ENCODE measurements at regions not wholly inside any gene's neighbourhood (a gene's known extent, or its start where the extent isn't known, plus 50 kb on each side); places are given as distances from the start of the nearest gene placed in this dataset.
"Not testable (repeated sequence)": the region's sequence is repeated elsewhere in the genome, so short reads cannot be mapped to it uniquely, and the experiment has no call there.

DNA sequence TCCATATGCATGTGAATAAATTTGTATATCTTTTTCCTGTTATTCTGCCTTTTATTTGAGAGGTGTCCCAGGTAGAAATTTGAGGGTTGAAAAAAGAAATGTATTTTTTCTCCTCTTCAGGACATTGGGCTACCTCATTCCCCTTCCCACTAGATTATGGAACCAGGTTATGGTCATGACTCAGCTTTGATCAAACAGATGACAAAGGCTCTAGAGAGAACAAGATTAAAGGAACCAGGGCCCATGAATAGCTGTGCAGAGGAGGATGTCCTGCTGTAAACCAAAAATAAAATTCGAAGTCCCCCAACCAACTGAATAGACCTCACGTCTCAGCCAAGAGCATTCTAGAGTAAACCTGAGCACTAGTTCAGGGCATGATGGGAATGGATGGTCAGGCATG, 313.2 kb downstream of the RAPGEF2 start:
- intact Hi-C loops (cut with DNase I) = no loop called here
- 81 to 94% methylated on average over 2 of the region's 2 CpGs for WGBS, 2 donors

DNA sequence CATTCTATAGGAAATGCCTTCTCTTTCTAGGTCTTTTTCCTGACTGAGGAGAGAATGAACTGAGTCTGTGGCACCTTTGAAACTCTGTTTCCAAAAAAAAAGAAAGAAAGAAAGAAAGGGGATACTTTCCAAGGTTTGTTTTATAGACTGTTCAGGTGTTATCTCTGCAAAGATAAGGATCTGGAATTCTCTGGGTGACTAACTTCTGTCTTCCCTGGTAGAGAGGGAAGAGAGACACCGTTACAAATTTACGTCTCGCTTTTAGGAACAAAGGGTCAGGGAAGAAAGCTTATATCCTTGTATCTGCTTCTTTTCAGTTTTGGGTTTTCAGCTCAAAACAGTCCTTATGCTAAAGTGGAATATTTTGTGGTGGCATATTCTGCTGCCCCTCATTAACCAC, 314.1 kb downstream of the RAPGEF2 start:
- 86 to 93% methylated on average over 3 of the region's 3 CpGs for WGBS, 2 donors
- TF ChIP-seq, protein P1, sequence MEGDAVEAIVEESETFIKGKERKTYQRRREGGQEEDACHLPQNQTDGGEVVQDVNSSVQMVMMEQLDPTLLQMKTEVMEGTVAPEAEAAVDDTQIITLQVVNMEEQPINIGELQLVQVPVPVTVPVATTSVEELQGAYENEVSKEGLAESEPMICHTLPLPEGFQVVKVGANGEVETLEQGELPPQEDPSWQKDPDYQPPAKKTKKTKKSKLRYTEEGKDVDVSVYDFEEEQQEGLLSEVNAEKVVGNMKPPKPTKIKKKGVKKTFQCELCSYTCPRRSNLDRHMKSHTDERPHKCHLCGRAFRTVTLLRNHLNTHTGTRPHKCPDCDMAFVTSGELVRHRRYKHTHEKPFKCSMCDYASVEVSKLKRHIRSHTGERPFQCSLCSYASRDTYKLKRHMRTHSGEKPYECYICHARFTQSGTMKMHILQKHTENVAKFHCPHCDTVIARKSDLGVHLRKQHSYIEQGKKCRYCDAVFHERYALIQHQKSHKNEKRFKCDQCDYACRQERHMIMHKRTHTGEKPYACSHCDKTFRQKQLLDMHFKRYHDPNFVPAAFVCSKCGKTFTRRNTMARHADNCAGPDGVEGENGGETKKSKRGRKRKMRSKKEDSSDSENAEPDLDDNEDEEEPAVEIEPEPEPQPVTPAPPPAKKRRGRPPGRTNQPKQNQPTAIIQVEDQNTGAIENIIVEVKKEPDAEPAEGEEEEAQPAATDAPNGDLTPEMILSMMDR (IDR thresholded peaks at IDR 0.05) = no peak
- no peak overlapping the region for H3K4me3 ChIP-seq
- H3K27ac ChIP-seq = peak overlapping the region in 1 of 10 donors; percentile 1
- peaks cover 0 to 35% (median 10%) of the 10 kb centered on the region in 11 donors for H3K9me3 ChIP-seq
- DNase-seq (no peak), ATAC-seq (no peak)
- no peaks in the 10 kb centered on the region for H3K27me3 ChIP-seq
- H3K4me1 ChIP-seq = peaks cover 0 to 26% (median 0%) of the 10 kb centered on the region in 9 donors
- H3K36me3 ChIP-seq = no peaks in the 10 kb centered on the region
- intact Hi-C loops (cut with DNase I) = no loop called here

More for the DNA sequence above, 313.2 kb downstream of the RAPGEF2 start:
- Histone ChIP-seq H3K27ac (no peak overlapping the region), H3K4me3 (no peak overlapping the region), H3K27me3 (no peaks in the 10 kb centered on the region), H3K9me3 (peaks cover 0 to 33% (median 10%) of the 10 kb centered on the region in 11 donors), H3K4me1 (peaks cover 0 to 26% (median 0%) of the 10 kb centered on the region in 9 donors), H3K36me3 (no peaks in the 10 kb centered on the region)
- no peak for DNase-seq
- TF ChIP-seq, protein P1 (IDR thresholded peaks at IDR 0.05) = no peak
- ATAC-seq = no peak

DNA sequence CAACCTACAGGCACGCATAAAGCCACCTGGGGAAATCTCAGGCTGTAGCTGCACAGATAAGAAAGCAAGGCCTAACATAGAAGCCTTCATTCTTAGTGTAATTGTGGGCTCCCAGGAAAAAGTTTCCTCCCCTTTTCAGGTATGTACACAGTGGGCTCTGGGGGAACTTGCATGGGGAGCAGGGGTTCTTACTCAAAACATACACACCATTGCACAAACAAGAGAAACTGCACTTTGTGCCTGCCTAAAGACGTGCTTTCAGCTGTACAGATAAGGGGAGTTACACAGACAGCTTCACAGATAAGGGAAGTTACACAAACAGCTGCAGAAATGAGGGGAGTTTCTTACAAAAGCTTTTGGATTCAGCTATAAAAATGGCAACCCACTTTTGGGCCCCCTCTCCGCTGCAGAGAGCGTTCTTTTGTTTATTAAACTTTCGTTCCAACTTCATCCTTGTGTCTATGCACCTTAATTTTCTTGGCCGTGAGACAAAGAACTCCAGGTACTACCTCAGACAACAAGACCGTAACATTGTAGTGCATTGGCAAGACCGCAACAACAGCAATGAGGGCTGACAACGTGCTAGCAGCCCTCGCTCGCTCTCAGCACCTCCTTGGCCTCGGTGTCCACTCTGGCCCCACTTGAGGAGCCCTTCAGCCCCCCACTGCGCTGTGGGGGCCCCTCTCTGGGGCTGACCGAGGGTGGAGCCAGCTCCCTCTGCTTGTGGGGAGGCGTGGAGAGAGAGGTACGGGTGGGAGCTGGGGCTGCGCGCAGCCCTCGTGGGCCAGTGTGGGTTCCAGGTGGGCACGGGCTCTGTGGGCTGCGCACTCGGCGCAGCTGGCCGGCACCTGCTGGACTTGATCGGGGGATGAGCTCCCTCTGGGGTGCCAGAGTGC, 317.5 kb downstream of the RAPGEF2 start:
- 96% methylated on average over 25 of the region's 25 CpGs for WGBS, 2 donors
- Histone ChIP-seq H3K27ac (no peak overlapping the region), H3K9me3 (peaks cover 0 to 35% (median 10%) of the 10 kb centered on the region in 11 donors), H3K36me3 (no peaks in the 10 kb centered on the region), H3K4me1 (peaks cover 0 to 6% (median 0%) of the 10 kb centered on the region in 9 donors), H3K4me3 (no peak overlapping the region), H3K27me3 (no peaks in the 10 kb centered on the region)
- no peak for ATAC-seq
- no peak for DNase-seq
- intact Hi-C loops (cut with DNase I) = loop anchor here in 1 of 10 donors (10.0 kb wide), 1 partner anchor 56 kb away; no protein-coding TSS in a partner anchor
- TF ChIP-seq, protein P1 (IDR thresholded peaks at IDR 0.05) = no peak

DNA sequence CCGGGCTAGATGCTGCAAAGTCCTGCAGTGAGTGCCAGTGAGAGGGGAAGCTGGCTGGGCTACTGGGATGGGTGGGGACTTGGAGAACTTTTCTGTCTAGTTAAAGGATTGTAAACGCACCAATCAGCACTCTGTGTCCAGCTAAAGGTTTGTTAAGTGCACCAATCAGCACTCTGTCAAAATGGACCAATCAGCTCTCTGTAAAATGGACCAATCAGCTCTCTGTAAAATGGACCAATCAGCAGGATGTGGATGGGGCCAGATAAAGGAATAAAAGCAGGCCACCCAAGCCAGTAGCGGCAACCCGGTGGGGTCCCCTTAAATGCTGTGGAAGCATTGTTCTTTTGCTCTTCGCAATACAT, 318.2 kb downstream of the RAPGEF2 start:
- peaks cover 0 to 35% (median 10%) of the 10 kb centered on the region in 11 donors for H3K9me3 ChIP-seq
- not testable (repeated sequence) for ATAC-seq, H3K27ac ChIP-seq, H3K4me3 ChIP-seq, H3K4me1 ChIP-seq, H3K27me3 ChIP-seq, H3K36me3 ChIP-seq, DNase-seq
- WGBS, 2 donors = 86 to 100% methylated on average over 5 of the region's 5 CpGs
- intact Hi-C loops (cut with DNase I) = loop anchor here in 1 of 10 donors (10.0 kb wide), 1 partner anchor 56 kb away; no protein-coding TSS in a partner anchor
